GM18951 (cell line): ENCODE measurements at regions not wholly inside any gene's neighbourhood (a gene's known extent, or its start where the extent isn't known, plus 50 kb on each side); places are given as distances from the start of the nearest gene placed in this dataset.

Experiments used
- POLR2A ChIP-seq: IDR thresholded peaks from 4 replicates; pipeline ENCODE4 v1.6.1; 2011; ENCODE audit warnings: mild to moderate bottlenecking; ENCODE audit not compliant: insufficient read length, insufficient read depth; ENCODE audit errors: extremely low read depth
- in situ Hi-C: fragments of 300-500 bp; cut with MboI; formaldehyde crosslinking; loops from one replicate; pipeline ENCODE4 v1.12.0; 2022; ENCODE audit warnings: low sequenced_read_pairs, mixed read lengths, inconsistent platforms; ENCODE audit not compliant: unreplicated experiment

DNA sequence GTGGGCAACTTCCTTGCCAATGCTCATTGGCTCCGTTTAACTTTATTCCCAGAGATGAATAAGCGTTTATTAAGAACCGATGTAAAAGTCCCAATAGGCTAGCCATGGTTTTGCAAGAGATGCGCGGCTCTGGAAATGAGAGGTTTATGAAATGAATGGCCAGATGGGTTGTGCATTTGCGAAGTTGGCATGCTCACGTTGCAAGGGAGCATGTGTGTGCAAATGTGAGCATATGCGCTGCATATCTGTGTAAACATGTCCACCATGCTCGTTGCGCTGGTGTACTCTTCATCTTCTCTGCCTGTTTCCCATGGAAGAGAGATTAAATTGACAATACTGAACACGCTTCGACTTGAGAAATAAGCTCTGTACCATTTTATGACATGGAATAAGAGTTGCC, 848.6 kb upstream of the RBFOX1 start:
- in situ Hi-C loops, result no loop called here
- TF ChIP-seq POLR2A, result no peak

- in situ Hi-C loops, result no loop called here
- TF ChIP-seq POLR2A, result no peak
These were observed 849.1 kb upstream of the RBFOX1 start for GRCh38 chr16:6483469-6484033.

DNA sequence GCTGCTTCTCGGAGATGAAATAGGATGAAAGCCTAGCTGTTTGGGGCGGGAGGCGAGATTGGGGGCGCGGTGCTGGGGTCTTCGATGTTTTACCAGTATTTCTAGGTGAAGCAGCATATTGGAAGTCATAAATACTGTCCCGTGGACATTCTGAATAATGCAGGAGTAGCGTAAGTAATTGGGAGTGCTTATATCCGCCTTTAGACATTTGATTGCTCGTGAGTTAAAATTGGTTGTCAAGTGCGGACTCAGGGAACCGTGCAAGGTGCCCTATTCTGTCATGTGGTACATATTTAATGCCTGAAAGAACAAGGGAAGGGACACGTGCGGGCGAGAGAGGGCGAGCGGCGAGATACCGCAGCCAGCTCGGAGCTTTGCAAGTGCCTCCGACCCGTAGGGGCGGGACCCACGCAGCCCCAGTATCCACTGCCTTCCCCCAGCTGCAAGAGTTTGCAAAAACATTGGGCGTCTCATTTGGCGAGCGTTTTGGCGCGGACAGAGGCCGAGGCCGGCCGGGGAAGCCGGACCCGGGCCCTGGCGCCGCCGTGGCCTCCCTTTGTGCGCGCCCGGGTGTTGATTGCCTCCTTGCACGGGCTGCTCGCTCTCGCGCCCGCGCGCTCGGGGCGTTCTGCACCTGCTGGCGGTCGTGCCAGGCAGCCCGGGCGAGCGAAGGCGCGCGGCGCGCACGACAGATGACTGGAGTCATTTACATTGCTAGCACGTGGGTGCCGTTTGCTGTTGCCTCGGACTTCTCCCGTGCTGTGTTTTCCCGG, 849.8 kb upstream of the RBFOX1 start:
- no peak for TF ChIP-seq POLR2A
- in situ Hi-C loops, result no loop called here

DNA sequence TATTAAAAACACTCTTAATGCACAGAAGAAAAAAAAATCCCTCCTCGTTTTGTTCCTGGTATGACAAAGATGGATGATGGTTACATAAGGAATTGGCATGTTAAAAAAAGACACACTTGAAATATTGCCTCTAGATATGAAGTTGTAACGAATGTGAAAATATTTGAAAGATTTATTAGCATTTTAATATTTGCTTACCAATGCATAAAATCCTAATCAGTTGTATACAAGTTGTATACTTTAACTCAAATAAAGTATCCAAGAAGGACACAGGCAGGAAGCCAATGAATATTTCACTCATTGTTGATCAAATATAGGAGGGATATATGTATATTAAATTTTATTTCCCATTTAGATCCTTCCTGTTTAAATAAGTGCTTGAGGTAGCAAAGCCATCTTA, 850.8 kb upstream of the RBFOX1 start:
- TF ChIP-seq POLR2A, result no peak
- in situ Hi-C loops, result no loop called here

- in situ Hi-C loops, result no loop called here
- no peak for TF ChIP-seq POLR2A
These were observed 878.9 kb upstream of the RBFOX1 start for GRCh38 chr16:6453742-6454141.

- TF ChIP-seq POLR2A, result no peak
- in situ Hi-C loops, result no loop called here
These were observed 885.4 kb upstream of the RBFOX1 start for GRCh38 chr16:6447021-6447790.

DNA sequence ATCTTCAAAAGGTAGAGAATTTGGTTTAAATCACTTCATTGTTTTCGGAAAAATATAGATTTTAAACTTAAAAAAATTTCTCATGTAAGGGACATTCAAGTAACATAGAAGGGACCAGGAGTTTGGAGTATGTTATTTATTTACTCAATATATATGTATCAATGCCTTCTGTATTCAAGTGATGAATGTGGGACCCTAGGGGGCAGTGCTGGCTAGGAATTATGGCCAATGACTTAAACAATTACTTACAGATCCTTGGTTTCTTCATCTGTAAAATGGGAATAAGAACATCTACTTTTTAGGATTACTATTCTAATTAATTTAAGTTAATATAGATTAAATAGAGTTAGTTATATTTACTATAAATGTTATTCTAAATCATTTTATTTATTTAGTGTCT, 886.3 kb upstream of the RBFOX1 start:
- in situ Hi-C loops, result no loop called here
- no peak for TF ChIP-seq POLR2A

DNA sequence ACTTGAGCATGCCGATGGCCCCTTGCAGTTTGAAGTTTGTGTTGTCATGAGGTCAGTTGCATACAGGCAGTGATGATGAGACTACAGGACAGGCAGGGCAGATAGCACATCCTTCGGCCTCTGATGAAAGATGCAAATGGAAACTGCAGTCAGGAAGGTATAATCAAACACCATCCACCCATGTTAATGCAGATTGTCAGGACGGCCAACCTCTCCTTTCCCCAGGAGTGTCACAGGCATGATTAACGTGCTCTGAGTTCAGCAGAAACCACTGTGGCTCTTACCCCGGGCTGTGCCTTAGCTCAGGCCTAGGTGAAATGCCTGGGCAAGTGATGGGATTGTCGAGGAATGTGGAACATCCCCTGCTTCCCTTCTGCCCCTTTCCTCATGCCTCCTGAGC, 893.5 kb upstream of the RBFOX1 start:
- in situ Hi-C loops, result no loop called here
- no peak for TF ChIP-seq POLR2A

- in situ Hi-C loops, result no loop called here
These were observed 903.8 kb upstream of the RBFOX1 start for GRCh38 chr16:6428861-6429260.

DNA sequence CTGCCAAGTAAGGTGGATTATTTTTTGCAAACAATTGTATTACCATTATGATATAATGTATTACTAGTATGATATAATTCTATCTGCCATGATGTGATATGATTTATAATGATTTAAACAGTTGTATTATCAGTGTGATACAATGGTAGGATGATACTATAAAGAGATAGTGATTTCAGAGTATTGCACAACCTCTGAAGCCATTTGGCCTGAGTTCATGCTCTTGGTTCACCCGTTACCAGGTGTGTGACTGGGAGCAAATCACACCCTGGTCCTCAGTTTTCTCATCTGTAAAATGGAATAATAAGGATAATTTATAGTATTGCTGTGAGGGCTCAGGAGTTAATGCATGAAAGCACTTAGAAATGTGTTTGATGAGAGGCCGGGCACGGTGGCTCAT, 905.0 kb upstream of the RBFOX1 start:
- TF ChIP-seq POLR2A, result no peak
- in situ Hi-C loops, result no loop called here

More at GRCh38 chr16:6428861-6429260, 903.8 kb upstream of the RBFOX1 start:
- TF ChIP-seq POLR2A, result no peak

DNA sequence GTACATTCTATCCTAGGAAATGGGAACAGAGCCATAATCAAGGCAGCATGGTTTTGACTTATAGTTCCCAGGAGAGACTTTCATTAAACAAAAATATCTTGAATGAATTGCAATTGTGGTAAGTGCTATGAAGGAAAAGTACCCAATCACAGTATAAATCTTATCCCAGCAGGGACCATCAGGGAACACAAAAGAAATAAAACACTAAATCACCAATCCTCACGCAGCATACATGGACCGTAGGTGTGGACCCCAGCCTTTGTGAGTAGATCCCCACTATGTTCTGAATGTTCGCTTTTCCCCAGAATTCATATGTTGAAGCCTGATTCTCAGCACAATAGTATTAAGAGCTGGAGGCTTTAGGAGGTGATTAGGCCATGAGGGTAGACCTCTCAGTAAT, 925.0 kb upstream of the RBFOX1 start:
- TF ChIP-seq POLR2A, result no peak
- in situ Hi-C loops, result no loop called here

GRCh38 chr16:6406028-6406427, 926.6 kb upstream of the RBFOX1 start:
- TF ChIP-seq POLR2A, result no peak
- in situ Hi-C loops, result no loop called here

- no peak for TF ChIP-seq POLR2A
These were observed 949.7 kb upstream of the RBFOX1 start for GRCh38 chr16:6382924-6383459.

More at GRCh38 chr16:6382924-6383459, 949.7 kb upstream of the RBFOX1 start:
- in situ Hi-C loops, result no loop called here
